T follicular helper cell (primary cell): ENCODE measurements at regions not wholly inside any gene's neighbourhood (a gene's known extent, or its start where the extent isn't known, plus 50 kb on each side); places are given as distances from the start of the nearest gene placed in this dataset.
"Not testable (repeated sequence)": the region's sequence is repeated elsewhere in the genome, so short reads cannot be mapped to it uniquely, and the experiment has no call there.

Experiments
- DNase-seq: peaks from one replicate; pipeline ENCODE4 v3.0.0-alpha.2; 2020; ENCODE audit warnings: low read depth

- no peak for DNase-seq
Observed at GRCh38 chr13:18949489-18949761, 232.2 kb downstream of the TUBA3C start.

DNA sequence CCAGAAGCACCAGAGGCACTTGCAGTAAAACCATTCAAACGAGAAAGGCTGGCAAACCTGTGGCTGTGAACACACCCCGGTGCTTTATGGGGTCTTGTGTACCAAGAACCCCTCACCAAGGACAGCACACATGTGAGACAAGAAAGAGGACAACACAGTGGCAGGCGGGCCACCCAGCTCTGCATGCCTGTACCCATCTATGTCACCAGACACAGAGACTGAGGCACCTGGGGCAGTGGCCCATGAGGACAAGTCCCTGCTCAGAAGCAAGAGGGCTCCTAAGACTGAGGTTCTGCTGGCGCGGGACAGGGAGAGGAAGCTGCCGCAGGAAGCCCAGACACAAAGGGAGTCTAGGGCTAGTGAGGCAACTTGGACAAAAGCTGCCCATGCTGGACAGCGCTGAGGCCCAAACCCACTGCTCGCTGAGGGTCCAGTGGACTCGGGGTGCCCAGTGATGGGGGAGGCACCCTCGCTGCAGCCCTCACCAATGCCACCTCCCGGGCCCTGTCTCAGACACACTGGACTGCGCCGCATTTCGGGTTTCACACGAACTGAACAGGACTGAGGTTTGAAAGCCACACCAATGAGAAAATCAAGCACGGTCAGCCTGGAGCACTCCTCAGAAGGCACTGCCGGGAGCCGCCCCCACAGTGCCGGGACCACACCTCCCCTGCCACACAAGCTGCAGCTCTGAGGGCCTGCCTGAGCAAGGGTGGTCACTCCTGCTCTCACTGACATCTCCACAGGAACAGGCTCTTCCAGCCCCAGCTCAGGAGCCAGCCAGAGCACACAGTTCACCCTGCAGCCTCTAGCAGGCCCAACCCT is 232.7 kb downstream of the TUBA3C start:
- no peak for DNase-seq

GRCh38 chr13:18948012-18948663 is 233.5 kb downstream of the TUBA3C start:
- DNase-seq, result no peak

GRCh38 chr13:18947376-18947977 is 234.1 kb downstream of the TUBA3C start:
- no peak for DNase-seq

- no peak for DNase-seq
Observed at GRCh38 chr13:18946738-18947137, 234.9 kb downstream of the TUBA3C start.

- DNase-seq, result no peak
Observed at GRCh38 chr13:18944501-18945068, 237.0 kb downstream of the TUBA3C start.

DNA sequence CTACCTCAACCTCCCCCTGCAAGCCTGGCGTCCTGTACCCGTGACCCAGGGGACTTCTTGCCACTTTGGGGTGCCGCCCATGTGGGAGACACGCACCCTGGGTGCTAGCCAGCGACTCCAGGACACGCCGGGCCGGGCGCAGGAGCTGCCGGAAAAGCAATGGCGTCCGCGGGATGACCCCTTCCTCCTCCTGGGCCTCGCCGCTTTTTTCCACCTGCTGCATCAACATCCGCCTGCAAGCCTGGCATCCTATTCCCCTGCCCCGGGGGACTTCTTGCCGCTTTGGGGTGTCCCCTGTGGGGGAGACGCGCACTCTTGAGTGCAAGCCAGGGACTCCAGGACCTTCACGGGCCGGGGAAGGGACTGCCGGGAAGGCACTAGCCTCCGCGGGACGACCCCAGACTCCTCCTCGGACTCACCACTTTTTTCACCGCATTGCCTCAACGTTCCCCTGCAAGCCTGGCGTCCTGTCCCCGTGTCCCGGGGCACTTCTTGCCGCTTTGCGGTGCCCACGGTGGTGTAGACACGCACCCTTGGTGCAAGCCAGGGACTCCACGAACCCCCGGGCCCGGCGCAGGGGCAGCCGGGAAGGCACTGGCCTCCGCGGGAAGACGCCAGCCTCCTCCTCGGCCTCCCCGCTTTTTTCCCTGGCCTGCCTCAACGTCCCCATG is 237.8 kb downstream of the TUBA3C start:
- no peak for DNase-seq

DNA sequence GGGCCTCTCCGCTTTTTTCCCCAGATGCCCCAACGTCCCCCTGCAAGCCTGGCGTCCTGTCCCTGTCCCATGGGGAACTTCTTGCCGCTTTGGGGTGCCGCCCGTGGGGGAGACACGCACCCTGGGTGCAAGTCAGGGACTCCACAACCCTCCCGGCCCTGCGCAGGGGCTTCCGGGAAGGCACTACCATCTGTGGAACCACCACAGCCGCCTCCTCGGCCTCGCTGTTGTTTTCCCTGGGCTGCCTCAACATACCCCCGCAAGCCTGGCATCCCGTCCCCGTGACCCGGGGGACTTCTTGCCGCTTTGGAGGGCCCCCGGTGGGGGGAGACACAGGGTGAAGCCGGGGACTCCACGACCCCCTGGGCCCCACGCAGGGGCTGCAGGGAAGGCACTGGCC is 238.4 kb downstream of the TUBA3C start:
- DNase-seq, result no peak

DNA sequence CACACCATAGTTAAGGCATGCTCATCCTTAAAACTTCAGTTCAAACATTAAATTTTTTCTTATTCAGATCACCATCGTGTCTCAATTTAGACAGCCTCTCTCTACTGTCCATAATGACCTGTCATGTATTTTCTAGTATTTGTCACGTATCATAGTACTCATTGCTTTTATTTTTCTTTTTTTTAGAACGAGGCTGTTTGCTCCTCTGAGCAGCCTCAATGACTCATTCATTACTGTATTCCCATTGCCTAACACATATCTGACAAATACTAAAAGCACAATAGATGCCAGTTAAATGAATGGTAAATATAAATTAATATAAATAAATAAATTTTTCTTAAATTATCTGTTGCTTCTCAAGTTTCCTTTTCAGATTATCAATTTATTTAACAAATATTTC is 245.5 kb downstream of the TUBA3C start:
- no peak for DNase-seq

DNA sequence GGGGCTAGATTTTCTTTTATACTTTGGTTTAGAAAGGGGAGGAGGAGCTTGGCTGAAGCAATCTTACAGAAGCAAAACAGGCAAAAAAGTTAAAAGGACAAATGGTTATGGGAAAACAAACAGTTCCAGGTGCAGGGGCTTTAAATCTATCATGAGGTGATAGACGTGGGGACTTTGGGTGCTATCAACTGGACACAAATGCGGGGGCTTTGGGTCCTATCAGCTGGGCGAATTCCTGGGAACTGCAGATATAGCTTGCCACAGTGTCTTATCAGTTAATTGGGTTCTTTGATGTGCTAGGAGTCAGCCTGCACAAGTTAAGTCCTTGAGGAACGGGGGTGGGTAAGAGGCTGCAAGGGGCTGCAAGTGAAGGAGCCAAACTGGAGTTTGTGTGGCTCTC is 260.6 kb downstream of the TUBA3C start:
- no peak for DNase-seq

- DNase-seq, result not testable (repeated sequence)
Observed at GRCh38 chr13:18905096-18905495, 276.5 kb downstream of the TUBA3C start.

DNA sequence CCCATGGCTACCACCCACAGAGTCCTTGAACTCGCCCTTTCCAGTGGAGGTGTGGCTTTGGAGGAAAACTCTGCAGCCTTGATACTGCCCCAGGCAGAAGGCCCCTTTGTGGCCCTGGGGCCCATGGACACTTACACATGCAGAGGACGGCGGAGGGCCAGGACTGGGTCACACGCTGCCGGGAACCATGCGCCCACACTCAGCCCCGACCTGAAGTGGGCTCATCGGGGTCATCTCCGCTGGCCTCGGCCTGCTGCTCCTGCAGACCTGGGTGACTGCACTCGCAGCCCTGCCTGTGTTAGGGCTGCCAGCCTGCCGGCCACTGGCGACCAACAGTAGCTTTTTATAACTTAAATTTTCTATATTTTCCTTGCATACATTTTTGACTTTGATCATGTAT is 286.2 kb downstream of the TUBA3C start:
- DNase-seq, result not testable (repeated sequence)

GRCh38 chr13:18891242-18891641 is 290.4 kb downstream of the TUBA3C start:
- not testable (repeated sequence) for DNase-seq

GRCh38 chr13:18874875-18875789 is 306.5 kb downstream of the TUBA3C start:
- DNase-seq, result not testable (repeated sequence)

DNA sequence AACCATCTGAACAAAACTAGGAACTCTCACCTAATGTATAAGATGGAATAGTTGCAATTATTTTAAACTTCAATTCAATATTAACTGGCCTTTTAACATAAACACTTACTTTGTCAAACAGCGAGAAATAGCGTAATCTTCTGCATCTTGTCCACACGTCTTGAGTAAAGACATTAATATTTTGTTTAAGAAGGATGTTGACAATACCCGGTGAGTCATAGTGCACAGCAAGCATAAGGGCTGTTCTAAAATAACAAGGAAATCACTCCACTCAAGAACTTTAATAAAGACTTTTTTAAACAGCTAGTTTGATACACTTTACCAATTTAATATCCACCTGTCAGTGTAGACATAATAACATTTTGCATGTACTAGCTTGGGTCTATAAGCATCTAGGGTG is 311.1 kb downstream of the TUBA3C start:
- DNase-seq, result not testable (repeated sequence)

DNA sequence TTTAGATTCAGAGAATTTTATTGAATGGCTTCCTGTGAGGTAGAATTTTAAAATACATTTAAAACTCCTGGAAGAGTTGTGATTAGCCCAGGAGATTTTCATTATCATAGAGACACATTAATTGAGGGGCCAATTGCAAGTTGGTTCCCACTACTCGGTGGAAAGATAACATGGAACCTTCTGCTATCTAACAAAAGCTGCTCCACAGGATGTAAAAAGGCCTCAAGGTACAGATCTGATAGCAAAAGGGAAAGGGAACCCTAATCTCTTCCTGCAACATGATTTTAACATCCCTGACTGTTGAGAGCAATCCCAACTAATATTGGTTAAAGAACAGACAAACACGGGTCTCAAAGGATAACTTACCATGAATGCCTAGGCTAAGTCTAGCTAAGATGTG is 312.3 kb downstream of the TUBA3C start:
- DNase-seq, result not testable (repeated sequence)

- not testable (repeated sequence) for DNase-seq
Observed at GRCh38 chr13:18837986-18838629, 343.5 kb downstream of the TUBA3C start.

GRCh38 chr13:18837179-18837745 is 344.4 kb downstream of the TUBA3C start:
- DNase-seq, result not testable (repeated sequence)

- not testable (repeated sequence) for DNase-seq
Observed at GRCh38 chr13:18836371-18837178, 345.0 kb downstream of the TUBA3C start.
